Activated CD4-positive, alpha-beta T cell treated with anti-CD3 and anti-CD28 coated beads, Interleukin-2, Interleukin-6, amounts not matched to agents 100 ng/mL and 50 ng/mL, durations not matched to agents 16 hours and 8 hours (primary cell): ENCODE measurements at regions not wholly inside any gene's neighbourhood (a gene's known extent, or its start where the extent isn't known, plus 50 kb on each side); places are given as distances from the start of the nearest gene placed in this dataset.
"Not testable (repeated sequence)": the region's sequence is repeated elsewhere in the genome, so short reads cannot be mapped to it uniquely, and the experiment has no call there.

Experiments used
- DNase-seq: peaks from one replicate; pipeline ENCODE4 v3.0.0-alpha.2; 2020

DNA sequence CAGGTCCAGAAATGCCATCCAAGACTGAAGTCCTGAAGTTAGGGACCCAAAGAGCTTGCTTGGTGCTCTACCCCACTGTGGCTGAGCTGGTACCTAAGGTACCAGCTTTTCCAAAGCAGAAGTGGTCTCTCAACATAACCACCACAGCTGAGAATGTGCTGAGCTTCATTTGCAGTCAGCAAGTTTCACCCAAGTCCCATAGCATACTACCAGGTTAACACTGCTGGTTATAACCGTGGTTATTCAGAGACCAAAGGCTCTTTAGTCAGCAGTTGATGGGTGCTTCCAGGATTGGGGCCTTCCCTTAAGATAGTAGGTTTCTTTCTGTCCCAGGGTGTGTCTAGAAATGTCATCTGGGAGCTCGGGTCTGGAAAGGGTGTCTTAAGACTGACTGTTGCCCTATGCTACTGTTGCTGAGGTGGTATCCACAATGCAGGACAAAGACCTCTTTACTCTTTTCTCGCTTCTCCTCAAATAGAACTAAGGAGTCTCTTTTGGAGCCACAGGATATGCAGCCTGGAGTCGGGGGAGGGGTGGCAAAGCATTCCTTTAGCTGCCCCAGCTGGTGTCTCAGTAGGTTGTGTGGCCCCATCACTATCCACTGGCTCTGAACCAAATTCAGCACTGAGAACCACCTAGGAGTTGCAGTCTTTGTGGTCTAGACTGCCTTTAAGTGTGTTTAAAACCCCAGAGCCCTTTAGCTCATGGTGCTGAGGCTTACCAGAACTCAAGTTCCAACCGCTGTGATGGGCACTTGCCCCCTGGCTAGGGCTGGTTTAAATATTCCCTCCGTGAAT, 354.9 kb upstream of the SEMA3C start:
- no peak for DNase-seq

DNA sequence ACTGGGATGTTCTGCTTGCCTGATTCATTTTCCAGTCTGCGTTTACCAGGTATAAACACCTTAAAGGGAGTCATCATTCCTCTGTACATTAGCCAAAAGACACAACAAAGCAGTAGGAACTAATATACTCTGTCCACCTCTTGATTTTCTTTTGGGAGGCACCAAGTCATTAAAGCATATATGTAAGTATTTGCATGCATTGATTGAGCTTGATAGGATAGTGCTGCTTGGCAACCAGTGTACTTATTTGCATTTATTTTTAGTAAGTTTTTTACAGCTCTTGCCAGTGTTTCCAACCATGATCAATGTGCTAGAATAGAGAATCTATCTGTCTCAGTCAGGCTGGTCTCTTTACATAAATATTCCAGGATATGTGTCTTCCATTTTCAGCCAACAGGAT, 353.3 kb upstream of the SEMA3C start:
- no peak for DNase-seq

DNA sequence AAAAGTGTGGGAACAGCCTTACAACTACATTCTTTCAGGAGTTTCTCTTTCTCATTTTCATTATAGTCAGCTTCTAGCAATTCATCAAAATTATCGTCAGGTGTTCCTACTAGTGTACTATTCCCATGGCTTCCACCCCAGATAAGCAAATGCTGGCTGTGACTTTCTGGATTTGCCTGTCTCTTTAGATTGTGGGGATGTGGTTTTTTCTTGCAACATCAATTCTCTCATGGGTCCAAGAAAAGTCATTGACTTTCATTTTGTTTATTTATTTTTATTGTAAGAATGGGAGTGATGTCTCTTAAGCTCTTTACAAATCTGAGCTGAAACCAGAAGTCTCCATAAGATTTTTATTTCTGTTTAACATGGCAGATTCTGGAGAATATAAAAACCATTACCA, 349.7 kb upstream of the SEMA3C start:
- DNase-seq: no peak

DNA sequence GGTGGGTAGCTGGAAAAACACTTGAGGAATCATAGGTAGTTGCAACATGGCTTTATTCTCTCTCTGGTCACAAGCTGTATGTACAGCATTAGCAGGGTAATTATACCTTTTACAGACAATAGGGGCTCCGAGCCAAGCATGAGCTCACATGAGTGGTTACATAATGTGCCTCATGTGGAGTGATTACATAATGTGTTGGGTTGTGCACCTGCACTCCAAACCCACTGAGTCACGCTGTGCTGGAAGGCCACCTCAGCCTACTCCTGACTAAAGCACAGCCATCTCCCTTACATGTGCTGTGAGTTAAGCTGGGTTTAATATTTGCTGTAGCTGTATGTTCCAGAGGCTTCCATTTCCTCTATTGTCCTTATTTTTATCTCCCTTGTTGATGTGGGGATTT, 348.7 kb upstream of the SEMA3C start:
- no peak for DNase-seq

DNA sequence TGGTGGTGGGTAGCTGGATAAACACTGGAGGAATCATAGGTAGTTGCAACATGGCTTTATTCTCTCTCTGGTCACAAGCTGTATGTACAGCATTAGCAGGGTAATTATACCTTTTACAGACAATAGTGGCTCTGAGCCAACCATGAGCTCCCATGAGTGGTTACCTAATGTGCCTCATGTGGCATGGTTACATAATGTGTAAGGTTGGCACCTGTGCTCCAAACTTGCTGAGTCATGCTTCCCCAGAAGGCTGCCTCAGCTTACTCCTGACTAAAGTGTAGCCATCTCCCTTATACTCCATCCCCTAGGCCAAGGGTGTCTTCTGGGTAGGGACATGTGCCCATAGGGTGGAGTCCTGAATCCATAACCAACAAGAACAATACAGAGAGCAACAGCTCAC, 345.3 kb upstream of the SEMA3C start:
- DNase-seq: no peak

DNA sequence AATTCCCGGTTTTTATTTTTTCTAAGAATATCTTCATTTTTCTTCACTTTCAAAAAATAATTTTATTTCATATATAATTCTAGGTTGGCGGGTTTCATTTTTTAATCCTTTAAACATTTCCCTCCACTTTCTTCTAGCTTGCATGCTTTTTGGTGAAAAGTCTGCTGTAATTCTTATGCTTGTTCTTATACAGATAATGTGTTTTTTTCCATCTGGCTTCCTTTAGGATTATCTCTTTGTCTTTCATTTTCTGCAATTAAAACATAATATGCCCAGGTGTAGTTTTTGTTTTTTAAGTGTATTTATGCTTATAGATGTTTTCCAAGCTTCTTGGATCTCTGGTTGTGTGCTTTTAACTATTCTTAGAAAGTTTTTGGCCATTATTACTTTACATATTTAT, 341.3 kb upstream of the SEMA3C start:
- DNase-seq: no peak

DNA sequence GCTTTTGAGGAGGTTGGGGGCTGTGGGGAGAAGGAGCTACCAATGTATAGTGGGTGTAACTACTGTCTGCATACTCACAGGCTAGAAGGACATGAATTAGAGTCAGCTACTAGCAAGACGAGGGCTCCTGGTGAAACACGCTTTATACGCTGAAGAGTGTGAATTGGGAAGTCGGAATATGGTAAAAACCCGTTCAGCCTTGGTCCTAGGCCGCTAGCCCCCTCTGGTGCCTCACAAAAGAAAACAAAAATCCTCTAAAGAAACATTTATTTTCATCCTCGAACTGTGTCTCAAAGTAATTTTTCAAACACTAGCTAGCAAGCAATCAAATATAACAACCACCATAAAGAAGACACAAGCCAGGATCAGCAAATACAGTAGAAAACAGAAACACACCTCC, 338.1 kb upstream of the SEMA3C start:
- DNase-seq: no peak

DNA sequence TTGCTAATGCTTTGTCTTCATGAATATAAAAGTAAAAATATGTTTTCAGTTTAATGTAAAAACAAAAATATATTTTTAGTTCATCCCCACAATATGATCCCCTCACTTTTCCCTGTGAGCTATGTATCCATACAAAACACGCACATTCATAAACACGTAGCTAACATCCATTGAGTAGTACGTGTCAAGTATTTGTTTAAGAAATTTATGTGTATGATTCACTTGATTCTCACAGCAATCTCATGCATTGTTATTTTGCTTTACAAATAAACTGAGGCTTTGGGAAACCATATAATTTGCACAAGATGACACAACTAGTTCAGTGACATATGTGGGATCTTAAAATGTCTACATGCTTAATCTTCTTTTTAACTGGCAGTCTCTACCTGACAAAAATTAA, 329.6 kb upstream of the SEMA3C start:
- no peak for DNase-seq

DNA sequence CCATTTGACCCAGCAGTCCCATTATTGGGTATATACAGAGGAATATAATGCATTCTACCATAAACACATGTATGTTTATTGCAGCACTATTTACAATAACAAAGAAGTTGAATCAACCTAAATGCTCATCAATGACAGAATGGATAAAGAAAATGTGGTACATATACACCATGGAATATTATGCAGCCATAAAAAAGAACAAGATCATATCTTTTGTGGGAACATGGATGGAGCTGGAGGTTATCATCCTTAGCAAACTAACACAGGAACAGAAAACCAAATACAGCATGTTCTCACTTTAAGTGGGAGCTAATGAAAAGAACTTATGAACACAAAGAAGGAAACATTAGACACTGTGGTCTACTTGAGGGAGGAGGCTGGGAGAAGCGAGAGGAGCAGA, 328.5 kb upstream of the SEMA3C start:
- DNase-seq: not testable (repeated sequence)

DNA sequence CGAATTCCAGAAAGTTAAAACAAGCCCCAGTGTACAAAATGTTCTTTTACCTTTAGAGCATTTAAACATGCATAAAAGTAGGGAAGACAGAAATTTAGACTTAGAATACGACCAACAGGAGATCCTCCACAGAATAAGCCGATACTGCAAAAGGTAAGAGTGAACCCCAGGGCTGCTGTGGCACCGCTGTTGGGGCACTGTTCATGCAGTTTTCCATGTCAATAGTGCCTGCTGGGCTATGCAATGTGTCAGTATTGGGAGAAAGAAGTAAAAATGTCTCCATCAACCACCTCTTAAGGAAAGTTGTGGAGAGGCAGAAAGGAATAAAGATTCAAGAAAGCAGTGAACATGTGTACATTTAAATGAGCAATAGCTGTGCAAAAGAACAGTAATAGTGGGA, 326.5 kb upstream of the SEMA3C start:
- no peak for DNase-seq

DNA sequence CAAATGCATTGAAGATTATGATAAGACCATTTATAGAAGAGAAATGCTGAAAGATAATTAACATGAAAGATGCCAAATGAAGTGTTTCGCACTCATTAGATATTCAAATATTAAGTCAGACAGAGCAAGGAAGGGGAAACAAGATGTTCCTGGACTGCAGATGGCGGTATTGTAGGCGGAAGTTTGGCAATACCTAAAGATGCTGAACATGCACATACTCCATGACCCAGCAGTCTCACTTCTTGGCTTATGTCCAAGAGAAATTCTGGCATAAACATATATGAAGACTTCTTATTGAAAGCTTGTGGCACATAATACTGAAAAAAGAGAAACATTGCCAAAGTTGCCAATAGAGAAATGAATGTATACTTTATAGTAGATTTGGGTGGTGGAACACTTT, 325.4 kb upstream of the SEMA3C start:
- no peak for DNase-seq

DNA sequence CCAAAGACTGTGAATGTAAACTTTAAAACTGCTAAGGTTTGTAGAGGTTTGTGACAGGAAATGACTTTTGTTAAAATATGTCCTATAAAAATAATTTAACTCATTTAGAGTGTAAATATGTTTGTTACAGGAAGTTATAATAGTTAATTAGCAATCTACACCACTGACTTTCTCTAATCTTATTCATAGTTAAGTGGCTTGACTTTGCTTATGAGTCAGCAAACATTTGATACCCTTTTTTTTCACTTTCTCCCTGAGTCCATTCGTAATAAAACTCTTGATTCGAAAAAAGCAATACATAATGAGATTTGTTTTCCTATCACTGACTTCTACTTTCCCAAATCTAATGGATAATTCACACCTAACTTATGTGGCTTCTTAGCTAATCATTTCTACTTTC, 317.7 kb upstream of the SEMA3C start:
- DNase-seq: no peak

DNA sequence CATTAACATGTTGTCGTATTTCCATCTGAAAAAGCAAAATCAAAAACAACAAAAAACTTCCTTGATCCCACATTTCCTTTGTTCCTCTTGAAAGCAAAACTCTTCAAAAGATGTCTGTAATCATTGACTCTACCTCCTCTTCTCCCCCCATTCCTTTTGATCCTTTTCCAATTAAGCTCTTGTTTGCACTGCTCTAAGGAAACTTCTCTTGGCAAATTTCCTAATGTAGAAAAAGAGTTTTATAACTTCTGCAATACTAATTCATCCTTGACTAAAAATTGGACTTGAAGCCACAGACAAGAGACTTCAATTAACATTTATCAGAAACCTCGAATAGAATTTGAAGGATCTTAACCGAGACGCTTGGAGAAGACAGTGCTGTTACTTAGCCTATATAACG, 317.1 kb upstream of the SEMA3C start:
- DNase-seq: no peak

DNA sequence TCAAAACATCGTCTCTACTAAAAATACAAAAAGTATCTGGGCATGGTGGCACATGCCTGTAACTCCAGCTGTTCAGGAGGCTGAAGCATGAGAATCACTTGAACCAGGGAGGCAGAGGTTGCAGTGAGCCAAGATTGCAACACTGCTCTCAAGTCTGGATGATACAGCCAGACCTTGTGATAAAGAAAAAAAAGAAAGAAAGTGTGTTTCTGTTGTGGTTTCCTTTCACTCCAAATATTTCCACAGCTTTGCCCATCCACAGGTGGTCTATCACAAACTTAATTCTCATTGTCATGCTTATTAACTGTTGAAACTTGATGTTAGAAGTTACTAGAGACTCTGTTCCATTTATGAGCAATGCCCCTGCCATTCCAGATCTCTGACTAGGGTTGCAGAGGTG, 316.0 kb upstream of the SEMA3C start:
- no peak for DNase-seq

DNA sequence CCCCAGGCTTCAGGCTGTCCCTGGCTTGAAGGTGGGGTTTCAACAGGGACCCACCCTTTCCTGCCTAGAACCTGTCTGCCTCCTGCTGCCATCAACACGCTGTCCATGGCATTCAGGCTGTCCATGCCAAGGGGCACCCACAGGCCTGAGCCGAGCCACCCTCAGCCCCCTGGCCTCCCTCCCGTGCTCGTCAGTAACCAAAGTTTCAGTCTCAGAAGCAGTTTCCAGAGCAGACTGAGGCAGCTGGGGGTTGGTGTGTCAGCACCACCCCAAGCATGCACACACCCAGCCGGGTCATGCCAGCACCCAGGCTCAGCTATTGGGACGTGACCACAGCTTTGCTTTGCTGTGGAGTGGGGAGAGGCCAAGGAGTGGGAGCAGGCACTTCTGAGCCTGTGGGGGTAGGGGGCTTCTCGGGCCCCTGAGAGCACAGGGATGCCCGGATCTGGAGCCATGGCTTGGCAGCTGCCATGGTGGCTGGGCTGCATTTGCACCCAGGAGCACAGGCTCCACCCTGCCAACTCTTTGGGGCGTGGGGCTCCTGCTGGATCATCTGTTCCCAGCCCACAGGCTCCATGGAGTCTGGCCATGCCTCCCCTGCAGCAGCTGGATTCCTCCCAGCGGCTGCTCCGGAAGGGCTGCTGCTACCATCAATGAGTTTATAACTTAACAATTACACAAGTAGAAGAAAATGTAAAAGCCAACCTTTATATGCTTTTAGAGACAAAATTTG, 314.5 kb upstream of the SEMA3C start:
- DNase-seq: no peak

DNA sequence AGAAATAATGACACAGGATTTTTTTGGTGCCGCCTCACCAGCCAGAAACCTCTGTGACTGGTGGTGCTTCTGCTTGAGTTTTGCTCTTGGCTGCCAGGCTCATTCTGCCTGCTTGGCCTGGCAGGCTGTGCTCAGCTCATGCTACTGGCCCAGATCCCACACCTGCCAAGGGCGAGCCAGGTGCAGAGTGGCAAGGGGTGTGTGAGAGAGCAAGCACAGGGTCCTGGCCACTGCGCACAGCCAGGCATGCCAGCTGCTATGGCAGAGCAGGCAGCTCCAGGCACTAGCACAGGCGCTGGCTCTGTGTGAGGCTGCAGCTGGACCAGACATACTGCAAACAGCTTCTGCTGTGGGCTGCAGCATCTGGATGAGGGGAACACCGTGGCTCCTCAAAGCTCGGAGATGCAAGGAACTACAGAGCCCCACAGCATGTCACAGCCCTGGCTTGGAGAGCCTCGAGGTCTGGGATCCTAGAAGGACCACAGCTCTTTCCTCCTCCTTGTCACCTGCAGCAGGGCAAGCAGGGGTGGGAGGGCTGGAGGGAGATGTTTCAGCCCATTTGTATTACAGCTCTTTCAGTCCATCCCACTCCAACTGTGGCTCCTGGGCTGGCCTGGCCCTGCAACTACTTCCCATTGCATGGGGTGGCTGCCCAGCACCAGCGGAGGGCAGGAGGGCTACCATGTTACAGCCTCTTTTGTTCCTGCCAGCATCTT, 313.4 kb upstream of the SEMA3C start:
- no peak for DNase-seq

DNA sequence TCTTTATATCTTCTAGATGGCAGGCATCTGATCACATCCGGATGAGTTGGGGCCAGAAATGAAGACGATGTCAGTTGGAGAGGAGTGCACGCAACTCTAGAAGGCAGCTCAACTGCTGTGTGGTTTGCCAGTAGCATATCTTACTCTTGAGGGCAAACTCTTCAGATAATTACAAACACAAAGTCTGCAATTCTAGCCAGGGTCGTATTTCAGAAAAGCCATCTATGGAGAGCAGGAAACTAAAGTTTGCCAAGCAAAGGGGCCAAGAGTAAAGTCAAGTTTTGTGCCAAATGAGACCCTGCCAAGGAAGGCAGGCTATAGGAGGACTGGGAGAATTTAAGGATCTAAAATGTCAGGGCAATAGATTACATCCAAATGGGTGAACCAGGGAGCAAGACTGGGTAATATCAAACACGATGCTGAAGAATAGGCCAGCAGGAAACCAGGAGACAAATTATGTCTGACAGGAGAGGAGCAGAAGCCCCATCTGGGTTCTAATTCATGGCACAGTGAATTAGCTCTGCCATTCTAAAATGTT, 312.5 kb upstream of the SEMA3C start:
- no peak for DNase-seq

DNA sequence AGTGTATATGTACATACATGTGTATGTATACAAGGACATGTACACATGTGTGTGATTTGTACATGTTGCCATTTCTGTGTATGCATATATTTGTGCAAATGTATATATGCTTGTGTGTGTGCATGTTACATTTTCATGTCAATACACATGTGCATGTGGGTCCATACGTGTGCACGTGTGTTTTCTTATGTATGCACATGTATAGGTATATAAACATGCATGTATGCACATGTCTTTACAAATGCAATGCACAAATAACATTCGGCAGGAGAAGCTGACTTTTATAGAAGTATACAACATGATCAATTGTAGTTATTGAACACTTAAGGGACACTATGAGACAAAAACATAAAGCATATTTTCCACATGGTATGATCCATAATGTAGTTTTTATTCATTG, 307.4 kb upstream of the SEMA3C start:
- no peak for DNase-seq

DNA sequence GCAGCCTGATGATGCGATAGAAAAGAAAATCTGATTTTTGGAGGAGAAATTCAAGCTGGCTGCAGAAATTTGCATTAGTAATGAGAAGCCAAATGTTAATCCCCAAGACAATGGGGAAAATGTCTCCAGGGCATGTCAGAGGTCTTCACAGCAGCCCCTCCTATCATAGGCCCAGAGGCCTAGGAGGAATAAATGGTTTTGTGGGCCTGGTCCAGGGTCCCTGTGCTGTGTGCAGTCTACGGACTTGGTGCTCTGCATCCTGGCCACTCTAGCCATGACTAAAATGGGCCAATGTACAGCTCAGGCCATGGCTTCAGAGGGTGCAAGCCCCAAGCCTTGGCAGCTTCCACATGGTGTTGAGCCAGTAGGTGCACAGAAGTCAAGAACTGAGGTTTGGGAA, 303.8 kb upstream of the SEMA3C start:
- not testable (repeated sequence) for DNase-seq

DNA sequence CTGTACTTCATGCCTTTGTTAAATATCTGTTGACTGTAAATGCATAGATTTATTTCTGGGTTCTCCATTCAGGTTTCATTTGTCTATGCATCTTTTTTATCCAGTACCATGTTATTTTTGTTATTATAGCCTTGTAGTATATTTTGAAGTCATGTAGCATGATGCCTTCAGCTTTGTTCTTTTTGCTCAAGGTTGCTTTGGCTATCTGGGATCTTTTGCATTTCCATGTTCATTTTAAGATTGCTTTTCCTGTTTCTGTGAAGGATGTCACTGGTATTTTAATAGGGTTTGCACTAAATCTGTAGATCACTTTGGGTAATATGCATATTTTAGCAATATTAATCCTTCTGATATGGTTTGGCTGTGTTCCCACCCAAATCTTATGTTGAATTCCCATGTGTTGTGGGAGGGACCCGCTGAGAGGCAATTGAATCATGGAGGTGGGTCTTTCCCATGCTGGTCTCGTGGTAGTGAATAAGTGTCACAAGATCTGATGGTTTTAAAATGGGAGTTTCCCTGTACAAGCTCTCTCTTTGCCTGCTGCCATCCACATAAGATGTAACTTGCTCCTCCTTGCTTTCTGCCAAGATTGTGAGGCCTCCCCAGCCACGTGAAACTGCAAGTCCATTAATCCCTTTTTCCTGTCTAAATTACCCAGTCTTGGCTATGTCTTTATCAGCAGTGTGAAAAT, 302.8 kb upstream of the SEMA3C start:
- DNase-seq: no peak

DNA sequence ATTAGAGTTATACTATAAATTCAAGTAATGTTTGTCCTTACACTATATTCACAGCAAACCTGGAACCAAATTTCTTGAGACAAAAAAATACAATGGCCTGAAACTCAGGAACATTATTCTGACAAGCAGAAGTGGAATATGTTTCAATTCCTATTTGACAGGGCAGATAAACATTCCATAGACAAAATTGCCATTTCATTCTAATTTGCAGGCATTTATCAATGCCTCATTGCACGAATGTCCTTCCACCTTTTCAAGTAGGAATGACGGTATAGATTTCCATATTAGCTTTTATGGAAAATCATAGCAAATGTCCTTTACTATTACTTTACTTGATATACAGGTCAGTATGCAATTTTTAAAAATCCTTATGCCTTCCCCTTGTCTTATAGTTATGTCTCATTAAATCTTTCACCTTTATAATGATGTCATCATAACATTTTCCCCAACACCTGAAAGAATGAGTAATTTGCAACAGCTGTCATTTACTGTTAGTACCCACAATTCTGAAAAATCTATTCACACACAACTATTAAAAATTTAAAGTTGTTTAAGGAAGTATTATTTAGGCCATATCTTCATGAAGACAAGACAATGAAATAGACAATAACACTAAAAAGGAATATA, 299.7 kb upstream of the SEMA3C start:
- no peak for DNase-seq

DNA sequence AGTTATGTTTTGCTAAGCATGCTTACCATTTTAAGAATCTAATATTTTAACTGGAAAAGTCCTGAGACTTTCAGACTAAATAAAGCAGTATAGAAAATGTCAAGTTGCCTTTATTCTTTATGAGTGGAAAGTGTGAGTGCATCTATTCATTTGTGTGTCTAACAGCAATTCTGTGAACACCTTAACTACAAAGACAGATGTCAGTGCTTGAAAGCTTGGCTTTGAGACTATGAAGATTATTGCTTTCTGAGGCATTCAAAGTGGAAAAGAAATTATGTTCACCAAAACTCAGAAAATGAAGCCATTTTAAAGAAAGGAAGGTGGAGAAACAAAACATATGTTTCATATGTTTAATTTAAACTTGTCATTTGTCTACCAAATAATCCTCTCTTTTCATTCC, 294.5 kb upstream of the SEMA3C start:
- DNase-seq: no peak

DNA sequence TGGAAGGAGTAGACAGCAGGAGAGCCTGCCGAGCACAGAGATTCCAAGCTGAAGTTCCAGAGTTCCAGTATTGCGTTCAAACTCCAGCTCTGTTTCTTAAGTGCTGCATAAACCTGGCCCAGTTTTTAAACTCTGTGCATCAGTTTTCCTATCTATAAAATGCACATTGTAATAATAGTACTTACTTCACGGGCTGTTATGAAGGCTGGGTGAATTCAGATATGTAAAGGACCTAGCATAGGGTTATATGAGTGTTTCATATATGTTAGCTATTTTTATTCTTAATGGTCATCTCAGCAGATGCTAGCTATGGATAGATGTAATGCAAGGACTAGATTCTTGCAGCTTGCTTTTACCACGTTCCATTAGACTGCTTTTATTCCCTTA, 293.1 kb upstream of the SEMA3C start:
- DNase-seq: no peak
